Immature natural killer cell (primary cell): ENCODE measurements at regions not wholly inside any gene's neighbourhood (a gene's known extent, or its start where the extent isn't known, plus 50 kb on each side); places are given as distances from the start of the nearest gene placed in this dataset.
"Not testable (repeated sequence)": the region's sequence is repeated elsewhere in the genome, so short reads cannot be mapped to it uniquely, and the experiment has no call there.

Experiments used
- DNase-seq, 3 donors: peaks; one replicate each; pipeline ENCODE4 v3.0.0; 2022; ENCODE audit warnings: mixed read lengths in 1 of 3
- H3K27ac Mint-ChIP-seq, 6 donors: one replicate each; pipeline ENCODE4 v1.8.0; 2020; ENCODE audit warnings: mixed read lengths in 6 of 6, mild to moderate bottlenecking in 5 of 6, inconsistent platforms in 4 of 6, moderate library complexity in 3 of 6
- H3K27me3 Mint-ChIP-seq, 3 donors: one replicate each; pipeline ENCODE4 v1.8.0; 2020 to 2021; ENCODE audit warnings: low read depth in 3 of 3, mild to moderate bottlenecking in 3 of 3, mixed read lengths in 3 of 3, moderate library complexity in 3 of 3, inconsistent platforms in 1 of 3
- H3K36me3 Mint-ChIP-seq, 3 donors: one replicate each; pipeline ENCODE4 v1.8.0; 2020; ENCODE audit warnings: mixed read lengths in 3 of 3, inconsistent platforms in 2 of 3, mild to moderate bottlenecking in 2 of 3
- H3K4me1 Mint-ChIP-seq, 2 donors: one replicate each; pipeline ENCODE4 v1.8.0; 2020; ENCODE audit warnings: inconsistent platforms in 2 of 2, mild to moderate bottlenecking in 2 of 2, mixed read lengths in 2 of 2, moderate library complexity in 1 of 2
- H3K4me3 Mint-ChIP-seq, 5 donors: one replicate each; pipeline ENCODE4 v1.8.0; 2020; ENCODE audit warnings: mild to moderate bottlenecking in 5 of 5, mixed read lengths in 5 of 5, inconsistent platforms in 3 of 5, moderate library complexity in 3 of 5
- H3K9me3 Mint-ChIP-seq, 6 donors: one replicate each; pipeline ENCODE4 v1.8.0; 2020; ENCODE audit warnings: mild to moderate bottlenecking in 6 of 6, mixed read lengths in 6 of 6, inconsistent platforms in 4 of 6, moderate library complexity in 3 of 6

DNA sequence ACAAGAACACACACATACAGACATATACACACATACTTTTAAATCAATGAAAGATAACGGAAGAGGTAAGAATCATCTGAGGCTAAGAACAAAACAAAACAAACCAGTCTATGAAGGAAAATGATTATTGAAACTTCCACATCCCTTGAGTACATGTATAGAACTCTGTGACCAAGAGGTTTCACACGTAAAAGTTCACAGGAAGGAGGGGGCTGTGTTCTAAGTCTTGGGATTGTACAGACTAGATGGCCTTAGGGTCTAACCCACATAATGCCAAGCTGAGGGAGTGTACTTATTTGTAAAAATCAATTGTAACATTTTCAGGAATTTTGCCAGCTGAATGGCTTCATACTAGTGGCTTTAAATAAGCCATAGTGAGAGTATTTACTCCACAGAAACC is 144.4 kb upstream of the IFNE start:
- peaks cover 1 to 8% of the 10 kb centered on the region in 2 donors for H3K4me1 Mint-ChIP-seq
- no peak for DNase-seq
- H3K27ac Mint-ChIP-seq, result no peak overlapping the region
- H3K9me3 Mint-ChIP-seq, result peaks cover 0 to 5% (median 0%) of the 10 kb centered on the region in 6 donors
- H3K27me3 Mint-ChIP-seq, result peaks cover 0 to 22% (median 5%) of the 10 kb centered on the region in 3 donors
- H3K36me3 Mint-ChIP-seq, result no peaks in the 10 kb centered on the region
- no peak overlapping the region for H3K4me3 Mint-ChIP-seq

DNA sequence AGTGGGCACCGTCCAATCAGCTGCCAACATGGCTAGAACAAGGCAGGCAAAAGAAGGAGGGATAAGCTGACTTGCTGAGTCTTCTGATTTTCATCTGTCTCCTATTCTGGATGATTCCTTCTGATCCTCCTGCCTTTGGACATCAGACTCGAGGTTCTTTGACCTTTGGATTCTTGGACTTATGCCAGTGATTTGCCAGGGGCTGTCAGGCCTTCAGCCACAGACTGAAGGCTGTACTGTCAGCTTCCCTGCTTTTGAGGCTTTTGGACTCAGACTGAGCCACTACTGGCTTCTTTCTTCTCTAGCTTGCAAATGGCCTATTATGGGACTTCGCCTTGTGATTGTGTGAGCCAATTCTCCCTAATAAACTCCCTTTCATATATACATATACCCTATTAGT is 146.8 kb upstream of the IFNE start:
- not testable (repeated sequence) for H3K4me1 Mint-ChIP-seq, H3K4me3 Mint-ChIP-seq

DNA sequence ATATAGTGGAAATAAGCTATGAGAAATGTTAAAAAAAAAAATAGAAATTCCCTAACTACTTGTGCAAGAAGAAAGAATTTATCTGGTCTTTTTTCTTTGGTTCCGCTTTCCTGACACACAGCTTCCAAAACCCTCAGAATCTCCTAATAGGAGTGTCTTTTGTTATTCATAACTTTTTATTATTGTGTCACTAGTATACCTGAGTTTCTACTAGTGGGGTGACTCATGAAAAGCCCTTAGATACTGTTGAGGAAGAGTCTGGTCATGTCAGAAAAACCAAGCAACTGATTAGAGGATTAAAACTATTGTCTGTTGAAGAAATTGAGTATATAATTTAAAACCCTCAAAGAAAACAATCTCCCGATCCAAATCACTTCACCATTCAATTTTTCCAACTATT is 152.8 kb upstream of the IFNE start:
- peaks cover 0 to 15% (median 4%) of the 10 kb centered on the region in 3 donors for H3K27me3 Mint-ChIP-seq
- H3K9me3 Mint-ChIP-seq, result no peaks in the 10 kb centered on the region
- no peak for DNase-seq
- no peaks in the 10 kb centered on the region for H3K36me3 Mint-ChIP-seq
- H3K27ac Mint-ChIP-seq, result no peak overlapping the region
- H3K4me1 Mint-ChIP-seq, result no peaks in the 10 kb centered on the region
- no peak overlapping the region for H3K4me3 Mint-ChIP-seq

More for the DNA sequence above, 146.8 kb upstream of the IFNE start:
- H3K9me3 Mint-ChIP-seq, DNase-seq, H3K36me3 Mint-ChIP-seq, H3K27ac Mint-ChIP-seq: not testable (repeated sequence)
- peaks cover 1 to 15% (median 2%) of the 10 kb centered on the region in 3 donors for H3K27me3 Mint-ChIP-seq

GRCh38 chr9:21638104-21638503 is 156.0 kb upstream of the IFNE start:
- Mint-ChIP-seq H3K4me1 (no peaks in the 10 kb centered on the region), H3K27me3 (peaks cover 0 to 14% (median 6%) of the 10 kb centered on the region in 3 donors)
- DNase-seq, result no peak

DNA sequence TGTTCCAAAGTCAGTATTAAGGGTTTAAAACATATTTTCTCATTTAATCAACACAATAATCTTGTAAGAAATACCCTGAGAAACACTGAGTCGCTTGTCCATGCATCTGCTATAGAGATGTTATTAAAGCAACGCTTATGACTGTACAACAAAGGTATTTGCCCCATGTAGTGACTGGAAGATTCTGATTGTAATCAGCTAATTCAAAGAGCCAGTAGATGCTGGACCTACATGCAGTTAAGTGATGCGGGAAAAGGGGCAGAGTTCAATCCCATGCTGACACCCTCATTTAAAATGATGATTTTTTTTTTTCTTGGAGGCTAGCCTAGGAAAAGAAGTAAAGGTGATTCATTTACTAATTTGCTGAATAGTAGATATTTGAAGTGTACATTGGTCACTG is 149.3 kb upstream of the MTAP start:
- DNase-seq, result no peak
- H3K27ac Mint-ChIP-seq, result no peak overlapping the region
- no peak overlapping the region for H3K4me3 Mint-ChIP-seq
- H3K4me1 Mint-ChIP-seq, result no peaks in the 10 kb centered on the region
- H3K9me3 Mint-ChIP-seq, result peaks cover 5 to 13% (median 6%) of the 10 kb centered on the region in 6 donors
- peaks cover 0 to 8% (median 0%) of the 10 kb centered on the region in 3 donors for H3K36me3 Mint-ChIP-seq
- H3K27me3 Mint-ChIP-seq, result peaks cover 5 to 14% (median 9%) of the 10 kb centered on the region in 3 donors

More at GRCh38 chr9:21638104-21638503, 156.0 kb upstream of the IFNE start:
- no peak overlapping the region for H3K27ac Mint-ChIP-seq
- no peak overlapping the region for H3K4me3 Mint-ChIP-seq
- no peaks in the 10 kb centered on the region for H3K36me3 Mint-ChIP-seq
- H3K9me3 Mint-ChIP-seq, result peaks cover 0 to 4% (median 0%) of the 10 kb centered on the region in 6 donors

DNA sequence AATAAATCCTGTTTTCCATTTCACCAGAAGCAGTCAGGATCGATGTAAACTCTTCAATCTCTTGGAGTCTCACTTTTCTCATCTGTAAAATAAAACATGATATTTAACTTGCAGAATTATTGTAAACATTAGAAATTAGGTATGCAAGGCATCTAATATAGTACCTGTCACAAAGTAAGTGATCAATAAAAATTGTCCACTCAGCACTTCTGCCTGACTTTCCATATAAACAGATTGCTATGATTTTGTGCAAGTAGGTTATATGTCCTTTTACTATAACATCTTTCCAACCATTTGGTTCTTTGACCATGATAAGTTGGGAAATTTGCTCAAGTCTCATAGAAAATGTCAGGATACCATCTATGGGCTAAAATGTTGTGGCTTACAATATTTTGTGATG is 148.8 kb upstream of the MTAP start:
- Mint-ChIP-seq H3K36me3 (peaks cover 0 to 6% (median 0%) of the 10 kb centered on the region in 3 donors), H3K4me3 (no peak overlapping the region), H3K27me3 (peaks cover 5 to 14% (median 9%) of the 10 kb centered on the region in 3 donors), H3K4me1 (no peaks in the 10 kb centered on the region), H3K27ac (no peak overlapping the region), H3K9me3 (peaks cover under 1 to 8% (median 6%) of the 10 kb centered on the region in 6 donors)
- no peak for DNase-seq

DNA sequence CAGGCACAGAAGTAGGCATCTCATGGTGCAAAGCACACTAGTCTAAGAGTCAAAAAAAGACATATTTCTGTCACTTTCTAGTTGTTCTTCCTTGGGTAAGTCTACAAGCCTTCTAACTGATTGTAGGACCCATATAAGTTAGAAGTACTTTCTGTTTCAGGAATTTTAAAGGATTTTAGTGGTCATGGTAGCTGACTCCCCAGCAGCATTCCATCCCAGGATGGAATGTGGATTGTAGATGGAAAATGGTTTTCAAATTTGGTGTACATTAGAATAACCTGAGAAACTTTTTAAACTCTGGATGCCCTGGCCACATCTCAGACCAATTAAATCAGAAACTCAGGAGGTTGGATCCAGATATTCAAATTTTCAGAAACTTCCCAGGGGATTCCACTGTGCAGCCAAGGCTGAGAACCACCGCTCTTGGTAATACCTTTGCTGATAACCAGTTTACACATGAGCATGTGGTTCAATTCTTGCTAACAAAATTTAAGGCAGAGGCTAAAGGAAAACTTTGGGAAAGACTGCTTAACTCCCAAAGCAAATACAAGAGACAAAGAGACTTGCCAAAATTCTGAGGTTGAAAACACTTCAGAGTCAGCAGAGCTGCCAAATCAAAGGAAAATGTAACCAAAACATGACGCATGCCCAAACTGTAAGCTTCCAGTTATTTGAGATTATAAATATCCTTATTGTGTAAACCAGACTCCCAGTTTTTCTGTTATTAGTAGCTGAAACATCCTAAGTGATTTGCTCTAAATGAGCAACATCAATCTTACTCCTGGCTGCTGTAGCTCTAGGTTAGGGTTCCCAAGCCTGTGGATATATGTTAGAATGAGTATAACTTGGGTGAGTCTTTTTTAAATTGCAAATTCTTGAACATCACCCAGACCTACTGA is 145.4 kb upstream of the MTAP start:
- no peak for DNase-seq
- H3K36me3 Mint-ChIP-seq, result no peaks in the 10 kb centered on the region
- peaks cover 3 to 8% (median 5%) of the 10 kb centered on the region in 3 donors for H3K27me3 Mint-ChIP-seq
- no peaks in the 10 kb centered on the region for H3K9me3 Mint-ChIP-seq
- no peak overlapping the region for H3K27ac Mint-ChIP-seq
- no peak overlapping the region for H3K4me3 Mint-ChIP-seq
- no peaks in the 10 kb centered on the region for H3K4me1 Mint-ChIP-seq

DNA sequence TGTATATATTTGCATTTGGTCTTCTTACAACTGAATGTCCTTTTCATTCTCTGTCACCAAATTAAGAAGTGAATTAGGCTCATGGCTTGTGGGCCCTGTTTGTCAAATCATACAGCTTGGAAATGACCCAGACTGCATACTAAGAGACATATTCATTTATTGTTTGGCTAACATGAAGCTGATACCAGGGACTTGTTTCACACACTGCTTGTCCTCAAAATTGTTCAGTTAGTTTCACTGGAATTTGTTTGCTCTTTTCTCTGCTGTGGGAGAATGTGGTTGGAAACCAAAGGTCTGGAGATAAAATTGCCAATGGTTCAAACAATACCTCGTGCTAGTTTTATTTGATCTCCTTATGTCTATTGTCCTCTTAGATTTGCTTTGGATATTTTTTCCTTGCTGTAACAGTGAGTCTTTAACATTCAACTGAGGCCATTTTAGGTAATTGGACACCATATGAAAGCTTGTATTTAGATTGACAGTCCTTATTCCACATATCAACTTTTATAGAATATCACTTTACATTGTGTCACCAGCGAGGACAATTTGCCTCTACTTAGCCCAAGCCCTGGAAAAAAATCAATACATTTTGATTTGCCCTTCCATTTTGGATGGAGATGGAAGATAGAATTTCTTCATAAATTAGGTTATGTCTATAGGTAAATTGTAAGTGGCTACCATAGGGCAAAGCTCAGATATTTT is 144.3 kb upstream of the MTAP start:
- no peak for DNase-seq
- no peaks in the 10 kb centered on the region for H3K9me3 Mint-ChIP-seq
- no peaks in the 10 kb centered on the region for H3K36me3 Mint-ChIP-seq
- H3K27ac Mint-ChIP-seq, result no peak overlapping the region
- H3K27me3 Mint-ChIP-seq, result peaks cover 3 to 8% (median 7%) of the 10 kb centered on the region in 3 donors
- H3K4me3 Mint-ChIP-seq, result no peak overlapping the region
- H3K4me1 Mint-ChIP-seq, result no peaks in the 10 kb centered on the region

DNA sequence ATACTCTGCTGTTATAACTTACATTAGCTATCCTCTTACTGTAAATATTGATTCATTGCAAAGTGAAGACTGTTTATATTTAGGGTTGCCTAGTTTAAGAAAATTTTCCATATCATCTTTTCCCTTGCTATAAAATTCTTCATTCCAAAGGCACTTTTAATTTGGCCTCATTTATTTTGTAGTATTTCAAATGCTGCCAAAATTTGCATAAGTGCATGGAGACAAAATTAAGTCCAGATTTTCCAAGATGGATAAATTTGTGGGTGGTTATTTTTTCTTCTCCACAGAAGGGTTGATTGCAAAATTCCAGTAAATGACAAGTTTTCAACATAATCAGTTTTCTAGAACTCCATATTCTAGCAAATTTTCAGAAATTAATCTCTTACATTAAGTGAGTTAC is 141.5 kb upstream of the MTAP start:
- DNase-seq, result no peak
- H3K27ac Mint-ChIP-seq, result no peak overlapping the region
- no peaks in the 10 kb centered on the region for H3K36me3 Mint-ChIP-seq
- H3K27me3 Mint-ChIP-seq, result peaks cover 6 to 10% (median 8%) of the 10 kb centered on the region in 3 donors
- no peak overlapping the region for H3K4me3 Mint-ChIP-seq
- H3K4me1 Mint-ChIP-seq, result no peaks in the 10 kb centered on the region
- peaks cover 0 to 3% (median 0%) of the 10 kb centered on the region in 6 donors for H3K9me3 Mint-ChIP-seq

DNA sequence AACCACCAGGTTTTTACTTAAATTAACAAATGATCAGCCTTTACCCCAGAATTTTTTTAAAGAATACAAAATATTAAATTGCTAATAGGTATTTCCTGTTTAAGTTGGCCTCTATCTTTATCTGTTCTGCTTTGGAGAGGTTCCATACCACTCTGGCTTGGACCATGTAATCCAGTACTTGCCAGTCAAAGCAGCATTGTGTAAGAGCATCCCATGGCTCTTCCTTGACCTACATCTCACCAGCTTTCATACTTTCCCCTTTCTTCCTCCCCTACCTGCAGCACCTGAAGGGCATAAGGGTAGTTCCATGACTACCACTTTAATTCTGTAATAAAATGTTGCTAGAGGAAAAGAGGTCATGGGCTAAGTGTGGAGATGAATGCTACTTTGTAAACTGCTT is 140.8 kb upstream of the MTAP start:
- H3K9me3 Mint-ChIP-seq, result peaks cover 0 to 3% (median 0%) of the 10 kb centered on the region in 6 donors
- no peaks in the 10 kb centered on the region for H3K36me3 Mint-ChIP-seq
- no peak for DNase-seq
- H3K4me3 Mint-ChIP-seq, result no peak overlapping the region
- H3K27ac Mint-ChIP-seq, result no peak overlapping the region
- H3K4me1 Mint-ChIP-seq, result no peaks in the 10 kb centered on the region
- peaks cover 4 to 11% (median 5%) of the 10 kb centered on the region in 3 donors for H3K27me3 Mint-ChIP-seq

GRCh38 chr9:21668516-21668915 is 133.9 kb upstream of the MTAP start:
- H3K36me3 Mint-ChIP-seq, result no peaks in the 10 kb centered on the region
- no peak overlapping the region for H3K4me3 Mint-ChIP-seq
- H3K4me1 Mint-ChIP-seq, result peaks cover 5 to 12% of the 10 kb centered on the region in 2 donors
- no peak overlapping the region for H3K27ac Mint-ChIP-seq
- H3K27me3 Mint-ChIP-seq, result peaks cover 3 to 10% (median 6%) of the 10 kb centered on the region in 3 donors
- H3K9me3 Mint-ChIP-seq, result peaks cover 0 to 3% (median 0%) of the 10 kb centered on the region in 6 donors
- DNase-seq, result no peak

DNA sequence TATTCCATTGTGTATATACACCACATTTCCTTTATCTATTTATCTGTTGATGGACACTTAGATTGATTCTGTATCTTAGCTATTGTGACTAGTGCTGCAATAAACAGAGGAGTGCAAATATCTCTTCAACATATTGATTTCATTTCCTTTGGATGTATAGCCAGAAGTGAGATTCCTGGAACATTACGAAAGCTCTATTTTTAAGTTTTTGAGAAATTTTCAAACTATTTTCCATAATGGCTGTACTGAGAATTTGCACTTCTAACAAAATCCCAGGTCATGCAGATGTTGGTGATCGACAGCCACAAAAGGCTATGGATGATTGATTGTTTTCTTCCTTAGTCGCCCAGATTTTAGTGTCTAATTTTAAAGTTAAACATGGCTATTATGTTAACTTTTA is 132.7 kb upstream of the MTAP start:
- Mint-ChIP-seq H3K27ac (no peak overlapping the region), H3K27me3 (peaks cover 2 to 8% (median 3%) of the 10 kb centered on the region in 3 donors), H3K4me1 (peaks cover 5 to 12% of the 10 kb centered on the region in 2 donors)

DNA sequence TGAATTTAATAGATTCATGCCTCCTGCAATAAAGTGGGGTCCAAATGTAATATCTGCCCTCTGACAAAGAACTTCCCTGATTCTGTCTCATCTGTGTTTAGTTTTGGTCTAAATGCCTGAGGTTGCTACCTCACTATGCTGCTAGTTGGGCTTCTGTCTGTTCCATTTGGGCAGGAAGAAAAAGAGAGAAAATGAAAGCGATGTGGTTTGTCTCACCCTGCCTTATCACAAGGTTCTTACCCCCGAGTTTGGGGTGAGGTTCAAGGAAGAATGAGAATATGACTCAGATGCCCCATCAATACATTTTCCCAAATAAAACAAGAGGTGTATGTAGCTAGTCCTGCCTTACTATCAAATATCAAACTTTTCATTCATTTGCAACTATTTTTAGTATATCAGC is 132.1 kb upstream of the MTAP start:
- DNase-seq, result peak; percentile 2 to 7 (median 3)
- no peak overlapping the region for H3K27ac Mint-ChIP-seq
- H3K9me3 Mint-ChIP-seq, result no peaks in the 10 kb centered on the region
- no peaks in the 10 kb centered on the region for H3K36me3 Mint-ChIP-seq
- H3K4me1 Mint-ChIP-seq, result peaks cover 5 to 12% of the 10 kb centered on the region in 2 donors
- H3K4me3 Mint-ChIP-seq, result no peak overlapping the region
- H3K27me3 Mint-ChIP-seq, result peaks cover 2 to 8% (median 3%) of the 10 kb centered on the region in 3 donors

More for the DNA sequence above, 132.7 kb upstream of the MTAP start:
- Mint-ChIP-seq H3K9me3 (no peaks in the 10 kb centered on the region), H3K36me3 (no peaks in the 10 kb centered on the region), H3K4me3 (no peak overlapping the region)
- DNase-seq, result no peak

- peaks cover 4 to 5% (median 5%) of the 10 kb centered on the region in 3 donors for H3K27me3 Mint-ChIP-seq
- DNase-seq, result no peak
- H3K36me3 Mint-ChIP-seq, result no peaks in the 10 kb centered on the region
- H3K4me3 Mint-ChIP-seq, result no peak overlapping the region
- H3K27ac Mint-ChIP-seq, result no peak overlapping the region
- H3K4me1 Mint-ChIP-seq, result peaks cover 5 to 12% of the 10 kb centered on the region in 2 donors
- no peaks in the 10 kb centered on the region for H3K9me3 Mint-ChIP-seq
These were observed 130.3 kb upstream of the MTAP start for GRCh38 chr9:21672140-21672539.
